ENCODE measurements at regions not wholly inside any gene's neighbourhood (a gene's known extent, or its start where the extent isn't known, plus 50 kb on each side); places are given as distances from the start of the nearest gene placed in this dataset.

- no peaks in the 10 kb centered on the region for H3K36me3 ChIP-seq (ENCODE audit: control insufficient read depth in 2 of 2, insufficient read depth in 2 of 2, low read length in 1 of 2)
- H3K27me3 ChIP-seq (ENCODE audit: control insufficient read depth in 2 of 2, insufficient read depth in 1 of 2, low read length in 1 of 2): no peaks in the 10 kb centered on the region
- DNase-seq (ENCODE audit: low read depth in 6 of 9, low spot score in 9 of 9): no peak
- WGBS: 94% methylated on average over 5 of the region's 5 CpGs
- H3K27ac ChIP-seq (ENCODE audit: low read depth in 1 of 2, low read length in 1 of 2): no peak overlapping the region
- no peak overlapping the region for H3K4me3 ChIP-seq (ENCODE audit: low read length in 2 of 2)
- H3K9me3 ChIP-seq (ENCODE audit: control insufficient read depth in 2 of 2, insufficient read depth in 1 of 2, low read length in 1 of 2): no peaks in the 10 kb centered on the region
- H3K4me1 ChIP-seq (ENCODE audit: control insufficient read depth in 2 of 2, insufficient read depth in 2 of 2, low read length in 2 of 2): no peaks in the 10 kb centered on the region
Observed at GRCh38 chr3:82079335-82079890, 318.0 kb upstream of the GBE1 start.

GRCh38 chr3:82078246-82078645 lies 316.8 kb upstream of the GBE1 start:
- H3K4me1 ChIP-seq (ENCODE audit: control insufficient read depth in 2 of 2, insufficient read depth in 2 of 2, low read length in 2 of 2): no peaks in the 10 kb centered on the region
- H3K9me3 ChIP-seq (ENCODE audit: control insufficient read depth in 2 of 2, insufficient read depth in 1 of 2, low read length in 1 of 2): no peaks in the 10 kb centered on the region
- no peak overlapping the region for H3K4me3 ChIP-seq (ENCODE audit: low read length in 2 of 2)
- no peak overlapping the region for H3K27ac ChIP-seq (ENCODE audit: low read depth in 1 of 2, low read length in 1 of 2)
- no peak for DNase-seq (ENCODE audit: low read depth in 6 of 9, low spot score in 9 of 9)
- WGBS: 81% methylated on average over 3 of the region's 3 CpGs
- H3K27me3 ChIP-seq (ENCODE audit: control insufficient read depth in 2 of 2, insufficient read depth in 1 of 2, low read length in 1 of 2): no peaks in the 10 kb centered on the region
- no peaks in the 10 kb centered on the region for H3K36me3 ChIP-seq (ENCODE audit: control insufficient read depth in 2 of 2, insufficient read depth in 2 of 2, low read length in 1 of 2)

DNA sequence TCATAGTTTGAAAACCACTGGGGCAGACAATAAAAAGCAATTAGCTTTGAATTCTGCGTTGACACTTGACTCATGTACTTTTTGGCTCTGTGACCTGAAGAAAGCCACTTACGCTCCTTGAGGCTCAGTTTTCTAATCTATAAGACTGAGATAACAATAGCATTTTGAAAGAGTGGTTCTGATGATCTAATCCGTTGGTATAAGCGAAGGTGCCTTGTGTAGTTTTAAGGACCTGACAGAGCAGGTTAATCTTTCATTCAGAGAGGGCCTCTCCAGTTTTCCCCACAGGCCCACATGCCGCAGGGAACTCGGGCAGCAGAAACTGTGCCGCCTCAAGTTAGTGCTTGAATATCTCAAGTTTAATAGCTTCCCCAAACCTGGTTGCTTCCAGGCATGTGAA lies 306.0 kb upstream of the GBE1 start:
- 95% methylated on average over 7 of the region's 7 CpGs for WGBS
- H3K4me1 ChIP-seq (ENCODE audit: control insufficient read depth in 2 of 2, insufficient read depth in 2 of 2, low read length in 2 of 2): no peaks in the 10 kb centered on the region
- no peaks in the 10 kb centered on the region for H3K36me3 ChIP-seq (ENCODE audit: control insufficient read depth in 2 of 2, insufficient read depth in 2 of 2, low read length in 1 of 2)
- H3K4me3 ChIP-seq (ENCODE audit: low read length in 2 of 2): no peak overlapping the region
- no peaks in the 10 kb centered on the region for H3K27me3 ChIP-seq (ENCODE audit: control insufficient read depth in 2 of 2, insufficient read depth in 1 of 2, low read length in 1 of 2)
- H3K9me3 ChIP-seq (ENCODE audit: control insufficient read depth in 2 of 2, insufficient read depth in 1 of 2, low read length in 1 of 2): no peaks in the 10 kb centered on the region
- no peak overlapping the region for H3K27ac ChIP-seq (ENCODE audit: low read depth in 1 of 2, low read length in 1 of 2)
- DNase-seq (ENCODE audit: low read depth in 6 of 9, low spot score in 9 of 9): no peak

GRCh38 chr3:82058809-82059208 lies 297.4 kb upstream of the GBE1 start:
- DNase-seq (ENCODE audit: low read depth in 6 of 9, low spot score in 9 of 9): no peak
- H3K9me3 ChIP-seq (ENCODE audit: control insufficient read depth in 2 of 2, insufficient read depth in 1 of 2, low read length in 1 of 2): no peaks in the 10 kb centered on the region
- H3K36me3 ChIP-seq (ENCODE audit: control insufficient read depth in 2 of 2, insufficient read depth in 2 of 2, low read length in 1 of 2): no peaks in the 10 kb centered on the region
- no peaks in the 10 kb centered on the region for H3K4me1 ChIP-seq (ENCODE audit: control insufficient read depth in 2 of 2, insufficient read depth in 2 of 2, low read length in 2 of 2)
- no peak overlapping the region for H3K27ac ChIP-seq (ENCODE audit: low read depth in 1 of 2, low read length in 1 of 2)
- H3K4me3 ChIP-seq (ENCODE audit: low read length in 2 of 2): no peak overlapping the region
- WGBS: 93% methylated on average over 8 of the region's 8 CpGs
- no peaks in the 10 kb centered on the region for H3K27me3 ChIP-seq (ENCODE audit: control insufficient read depth in 2 of 2, insufficient read depth in 1 of 2, low read length in 1 of 2)

- Histone ChIP-seq H3K9me3 (ENCODE audit: control insufficient read depth in 2 of 2, insufficient read depth in 1 of 2, low read length in 1 of 2) (no peaks in the 10 kb centered on the region), H3K27me3 (ENCODE audit: control insufficient read depth in 2 of 2, insufficient read depth in 1 of 2, low read length in 1 of 2) (no peaks in the 10 kb centered on the region), H3K4me1 (ENCODE audit: control insufficient read depth in 2 of 2, insufficient read depth in 2 of 2, low read length in 2 of 2) (no peaks in the 10 kb centered on the region), H3K36me3 (ENCODE audit: control insufficient read depth in 2 of 2, insufficient read depth in 2 of 2, low read length in 1 of 2) (no peaks in the 10 kb centered on the region), H3K4me3 (ENCODE audit: low read length in 2 of 2) (no peak overlapping the region), H3K27ac (ENCODE audit: low read depth in 1 of 2, low read length in 1 of 2) (no peak overlapping the region)
- no peak for DNase-seq (ENCODE audit: low read depth in 6 of 9, low spot score in 9 of 9)
- 87% methylated on average over 3 of the region's 3 CpGs for WGBS
Observed at GRCh38 chr3:82055792-82056191, 294.3 kb upstream of the GBE1 start.

DNA sequence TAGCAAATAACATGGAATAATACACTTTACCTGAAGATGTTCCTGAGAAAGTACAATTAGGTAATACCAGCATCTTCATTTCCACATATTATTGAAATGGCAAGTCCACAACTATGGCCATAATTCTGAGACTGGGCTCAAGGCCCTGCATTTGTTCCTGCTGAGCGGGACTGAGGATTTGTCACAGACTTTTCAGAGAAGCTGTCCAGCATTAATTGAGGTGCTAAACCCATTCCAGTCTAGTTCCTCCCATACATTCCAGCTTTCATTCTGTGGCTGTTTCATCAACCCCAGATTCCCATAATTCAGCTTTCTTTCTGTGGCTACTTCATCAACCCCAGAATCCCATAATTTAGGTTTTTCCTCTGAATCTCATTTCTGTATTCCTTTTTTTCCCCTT lies 293.4 kb upstream of the GBE1 start:
- no peaks in the 10 kb centered on the region for H3K36me3 ChIP-seq (ENCODE audit: control insufficient read depth in 2 of 2, insufficient read depth in 2 of 2, low read length in 1 of 2)
- H3K4me1 ChIP-seq (ENCODE audit: control insufficient read depth in 2 of 2, insufficient read depth in 2 of 2, low read length in 2 of 2): no peaks in the 10 kb centered on the region
- no peaks in the 10 kb centered on the region for H3K27me3 ChIP-seq (ENCODE audit: control insufficient read depth in 2 of 2, insufficient read depth in 1 of 2, low read length in 1 of 2)
- no peaks in the 10 kb centered on the region for H3K9me3 ChIP-seq (ENCODE audit: control insufficient read depth in 2 of 2, insufficient read depth in 1 of 2, low read length in 1 of 2)
- no peak overlapping the region for H3K4me3 ChIP-seq (ENCODE audit: low read length in 2 of 2)
- WGBS: 97% methylated on average over 1 of the region's 1 CpG
- no peak for DNase-seq (ENCODE audit: low read depth in 6 of 9, low spot score in 9 of 9)
- H3K27ac ChIP-seq (ENCODE audit: low read depth in 1 of 2, low read length in 1 of 2): no peak overlapping the region

GRCh38 chr3:82053236-82053635 lies 291.8 kb upstream of the GBE1 start:
- Histone ChIP-seq H3K27me3 (ENCODE audit: control insufficient read depth in 2 of 2, insufficient read depth in 1 of 2, low read length in 1 of 2) (no peaks in the 10 kb centered on the region), H3K36me3 (ENCODE audit: control insufficient read depth in 2 of 2, insufficient read depth in 2 of 2, low read length in 1 of 2) (no peaks in the 10 kb centered on the region), H3K9me3 (ENCODE audit: control insufficient read depth in 2 of 2, insufficient read depth in 1 of 2, low read length in 1 of 2) (no peaks in the 10 kb centered on the region), H3K4me3 (ENCODE audit: low read length in 2 of 2) (no peak overlapping the region), H3K4me1 (ENCODE audit: control insufficient read depth in 2 of 2, insufficient read depth in 2 of 2, low read length in 2 of 2) (no peaks in the 10 kb centered on the region), H3K27ac (ENCODE audit: low read depth in 1 of 2, low read length in 1 of 2) (no peak overlapping the region)
- no peak for DNase-seq (ENCODE audit: low read depth in 6 of 9, low spot score in 9 of 9)
- 97% methylated on average over 1 of the region's 1 CpG for WGBS

DNA sequence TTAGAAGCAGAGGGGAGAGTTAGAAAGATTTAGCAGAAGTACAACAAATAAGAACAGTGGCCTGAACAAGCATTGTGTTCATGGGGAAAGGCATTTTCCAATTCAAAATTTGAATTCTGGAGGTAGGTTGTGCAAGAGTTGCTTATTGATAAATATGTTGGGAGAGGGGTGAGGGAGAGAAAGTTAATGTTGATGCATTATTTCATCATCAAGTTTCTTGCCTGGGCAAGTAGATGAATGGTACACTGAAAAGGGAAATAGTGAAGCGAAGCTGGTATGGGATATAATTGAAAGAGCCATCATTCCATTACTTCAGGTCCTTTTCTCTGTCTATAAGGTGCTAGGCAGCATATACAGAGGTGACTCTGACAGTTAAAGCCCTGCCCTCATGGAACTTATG lies 288.9 kb upstream of the GBE1 start:
- Histone ChIP-seq H3K27me3 (ENCODE audit: control insufficient read depth in 2 of 2, insufficient read depth in 1 of 2, low read length in 1 of 2) (no peaks in the 10 kb centered on the region), H3K4me1 (ENCODE audit: control insufficient read depth in 2 of 2, insufficient read depth in 2 of 2, low read length in 2 of 2) (no peaks in the 10 kb centered on the region), H3K9me3 (ENCODE audit: control insufficient read depth in 2 of 2, insufficient read depth in 1 of 2, low read length in 1 of 2) (no peaks in the 10 kb centered on the region), H3K36me3 (ENCODE audit: control insufficient read depth in 2 of 2, insufficient read depth in 2 of 2, low read length in 1 of 2) (no peaks in the 10 kb centered on the region), H3K4me3 (ENCODE audit: low read length in 2 of 2) (no peak overlapping the region), H3K27ac (ENCODE audit: low read depth in 1 of 2, low read length in 1 of 2) (no peak overlapping the region)
- no peak for DNase-seq (ENCODE audit: low read depth in 6 of 9, low spot score in 9 of 9)
- WGBS: 94% methylated on average over 1 of the region's 1 CpG

DNA sequence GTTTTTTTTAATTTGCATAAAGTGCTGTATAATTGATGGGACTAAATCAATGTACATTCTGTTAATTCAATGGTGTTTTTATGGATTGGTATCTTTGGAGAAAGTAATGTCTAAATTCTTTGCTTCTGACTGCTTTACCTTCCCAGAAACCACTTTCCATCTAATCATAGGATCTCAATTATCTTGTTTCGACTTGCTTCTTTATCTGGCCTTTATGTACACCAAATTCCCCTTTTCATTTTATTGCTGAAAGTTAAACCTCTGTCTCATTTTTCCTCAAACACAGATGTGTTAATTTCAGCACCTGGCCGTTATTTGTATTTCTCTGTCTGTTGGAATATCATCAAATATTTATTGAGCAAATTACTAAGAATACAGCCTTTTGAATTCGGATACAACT lies 287.3 kb upstream of the GBE1 start:
- no peak for DNase-seq (ENCODE audit: low read depth in 6 of 9, low spot score in 9 of 9)
- H3K4me3 ChIP-seq (ENCODE audit: low read length in 2 of 2): no peak overlapping the region
- no peaks in the 10 kb centered on the region for H3K9me3 ChIP-seq (ENCODE audit: control insufficient read depth in 2 of 2, insufficient read depth in 1 of 2, low read length in 1 of 2)
- WGBS: 87% methylated on average over 3 of the region's 3 CpGs
- no peaks in the 10 kb centered on the region for H3K27me3 ChIP-seq (ENCODE audit: control insufficient read depth in 2 of 2, insufficient read depth in 1 of 2, low read length in 1 of 2)
- no peaks in the 10 kb centered on the region for H3K36me3 ChIP-seq (ENCODE audit: control insufficient read depth in 2 of 2, insufficient read depth in 2 of 2, low read length in 1 of 2)
- no peak overlapping the region for H3K27ac ChIP-seq (ENCODE audit: low read depth in 1 of 2, low read length in 1 of 2)
- no peaks in the 10 kb centered on the region for H3K4me1 ChIP-seq (ENCODE audit: control insufficient read depth in 2 of 2, insufficient read depth in 2 of 2, low read length in 2 of 2)

Measured in thymus (tissue), 11 donors.